ENCODE measurements at regions not wholly inside any gene's neighbourhood (a gene's known extent, or its start where the extent isn't known, plus 50 kb on each side); places are given as distances from the start of the nearest gene placed in this dataset.

DNA sequence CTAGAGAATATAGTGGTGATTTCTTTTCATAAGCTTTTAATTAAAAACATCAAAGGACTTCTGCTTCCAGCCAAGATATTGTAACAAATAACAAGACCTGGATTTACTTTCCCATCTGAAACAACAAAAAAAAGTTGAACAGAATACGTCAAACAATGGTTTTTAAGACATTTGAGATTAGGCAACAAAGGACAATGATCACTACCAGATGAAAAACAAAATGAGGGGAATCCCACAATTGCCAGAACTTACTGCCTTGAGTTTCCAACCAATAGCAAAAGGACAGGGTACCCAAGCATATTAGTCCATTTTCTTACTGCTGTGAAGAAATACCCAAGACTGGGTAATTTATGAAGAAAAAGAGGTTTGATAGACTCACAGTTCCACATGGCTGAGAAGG lies 341.4 kb upstream of the INTU start:
- H3F3A ChIP-seq (ENCODE audit: insufficient read depth, low read length), result no peaks in the 10 kb centered on the region
- no peaks in the 10 kb centered on the region for H3K9me2 ChIP-seq (replicated peaks; ENCODE audit: insufficient read depth, low read length)
- no peaks in the 10 kb centered on the region for H3K27me3 ChIP-seq (replicated peaks; ENCODE audit: insufficient read depth, low read length)
- H2AFZ ChIP-seq (ENCODE audit: low read length), result no peak overlapping the region
- H3K9me3 ChIP-seq (replicated peaks; ENCODE audit: insufficient read depth, low read length), result no peaks in the 10 kb centered on the region
- no peak overlapping the region for H3K27ac ChIP-seq (ENCODE audit: low read length)
- H3K4me1 ChIP-seq (ENCODE audit: low read length), result no peaks in the 10 kb centered on the region
- TF ChIP-seq EZH2 (optimal IDR thresholded peaks at IDR 0.05; ENCODE audit: low read depth, low read length) (no peak), EZH2phosphoT487 (IDR thresholded peaks at IDR 0.05; ENCODE audit: low read length) (no peak)
- TF ChIP-seq, protein P1, sequence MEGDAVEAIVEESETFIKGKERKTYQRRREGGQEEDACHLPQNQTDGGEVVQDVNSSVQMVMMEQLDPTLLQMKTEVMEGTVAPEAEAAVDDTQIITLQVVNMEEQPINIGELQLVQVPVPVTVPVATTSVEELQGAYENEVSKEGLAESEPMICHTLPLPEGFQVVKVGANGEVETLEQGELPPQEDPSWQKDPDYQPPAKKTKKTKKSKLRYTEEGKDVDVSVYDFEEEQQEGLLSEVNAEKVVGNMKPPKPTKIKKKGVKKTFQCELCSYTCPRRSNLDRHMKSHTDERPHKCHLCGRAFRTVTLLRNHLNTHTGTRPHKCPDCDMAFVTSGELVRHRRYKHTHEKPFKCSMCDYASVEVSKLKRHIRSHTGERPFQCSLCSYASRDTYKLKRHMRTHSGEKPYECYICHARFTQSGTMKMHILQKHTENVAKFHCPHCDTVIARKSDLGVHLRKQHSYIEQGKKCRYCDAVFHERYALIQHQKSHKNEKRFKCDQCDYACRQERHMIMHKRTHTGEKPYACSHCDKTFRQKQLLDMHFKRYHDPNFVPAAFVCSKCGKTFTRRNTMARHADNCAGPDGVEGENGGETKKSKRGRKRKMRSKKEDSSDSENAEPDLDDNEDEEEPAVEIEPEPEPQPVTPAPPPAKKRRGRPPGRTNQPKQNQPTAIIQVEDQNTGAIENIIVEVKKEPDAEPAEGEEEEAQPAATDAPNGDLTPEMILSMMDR (IDR thresholded peaks at IDR 0.05; ENCODE audit: low read length), result no peak
- H3K4me3 ChIP-seq (ENCODE audit: low read length), result no peak overlapping the region
- no peak overlapping the region for H3K4me2 ChIP-seq (ENCODE audit: low read depth, low read length)
- H3K36me3 ChIP-seq (replicated peaks; ENCODE audit: insufficient read depth, low read length), result no peaks in the 10 kb centered on the region
- no peak for DNase-seq
- no peaks in the 10 kb centered on the region for H3K79me2 ChIP-seq (ENCODE audit: low read length)
- no peaks in the 10 kb centered on the region for H4K20me1 ChIP-seq (ENCODE audit: insufficient read depth, low read length)
- no peak overlapping the region for H3K9ac ChIP-seq (ENCODE audit: low read length)

DNA sequence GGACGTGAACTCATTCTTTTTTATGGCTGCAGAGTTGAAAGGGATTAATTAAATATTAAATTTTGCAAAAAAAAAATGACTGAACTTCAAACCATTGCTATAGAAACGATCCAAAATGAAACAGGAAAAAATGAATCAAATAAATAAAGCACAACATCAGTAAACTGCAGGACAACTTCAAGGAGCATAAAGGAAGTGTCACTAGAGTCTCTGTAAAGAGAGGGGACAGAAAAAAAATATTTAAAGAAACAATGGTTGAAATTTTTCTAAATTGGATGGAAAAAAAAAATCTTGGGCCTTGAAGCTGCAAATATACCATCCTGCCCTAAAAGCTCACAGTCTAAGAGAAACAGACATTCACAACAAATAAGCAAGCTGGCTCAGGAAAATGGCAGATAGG lies 339.3 kb upstream of the INTU start:
- H3K79me2 ChIP-seq (ENCODE audit: low read length), result no peaks in the 10 kb centered on the region
- no peaks in the 10 kb centered on the region for H3F3A ChIP-seq (ENCODE audit: insufficient read depth, low read length)
- no peak overlapping the region for H3K4me3 ChIP-seq (ENCODE audit: low read length)
- H4K20me1 ChIP-seq (ENCODE audit: insufficient read depth, low read length), result no peaks in the 10 kb centered on the region
- no peak for TF ChIP-seq EZH2 (optimal IDR thresholded peaks at IDR 0.05; ENCODE audit: low read depth, low read length)
- TF ChIP-seq EZH2phosphoT487 (IDR thresholded peaks at IDR 0.05; ENCODE audit: low read length), result no peak
- TF ChIP-seq, protein P1 (IDR thresholded peaks at IDR 0.05; ENCODE audit: low read length), result no peak
- no peak for DNase-seq
- H3K9ac ChIP-seq (ENCODE audit: low read length), result no peak overlapping the region
- H3K27me3 ChIP-seq (replicated peaks; ENCODE audit: insufficient read depth, low read length), result no peaks in the 10 kb centered on the region
- H3K9me3 ChIP-seq (replicated peaks; ENCODE audit: insufficient read depth, low read length), result no peaks in the 10 kb centered on the region
- no peaks in the 10 kb centered on the region for H3K36me3 ChIP-seq (replicated peaks; ENCODE audit: insufficient read depth, low read length)
- no peaks in the 10 kb centered on the region for H3K9me2 ChIP-seq (replicated peaks; ENCODE audit: insufficient read depth, low read length)
- H3K27ac ChIP-seq (ENCODE audit: low read length), result no peak overlapping the region
- H3K4me2 ChIP-seq (ENCODE audit: low read depth, low read length), result no peak overlapping the region
- no peaks in the 10 kb centered on the region for H3K4me1 ChIP-seq (ENCODE audit: low read length)
- no peak overlapping the region for H2AFZ ChIP-seq (ENCODE audit: low read length)

DNA sequence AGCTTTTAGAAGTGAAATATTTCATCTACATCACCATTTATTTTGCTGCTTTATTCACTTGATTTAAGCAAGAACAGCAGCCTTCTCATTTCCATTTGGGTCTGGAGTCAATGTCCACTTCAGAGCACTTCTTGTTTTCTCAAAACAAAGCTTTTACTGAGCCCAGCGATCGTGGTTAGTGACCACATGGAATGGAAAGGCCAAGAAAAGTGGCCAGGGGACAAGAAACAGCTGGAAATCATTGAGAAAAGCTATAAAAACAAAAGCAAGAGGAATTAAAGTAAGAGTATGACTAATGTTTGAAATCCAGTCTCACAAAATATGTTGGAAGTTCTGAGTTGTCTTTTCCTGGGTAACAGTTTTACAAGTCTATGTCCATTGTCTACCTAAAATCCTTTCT lies 328.4 kb upstream of the INTU start:
- Histone ChIP-seq H3K36me3 (replicated peaks; ENCODE audit: insufficient read depth, low read length) (no peaks in the 10 kb centered on the region), H2AFZ (ENCODE audit: low read length) (no peak overlapping the region)

More for the DNA sequence above, 328.4 kb upstream of the INTU start:
- Histone ChIP-seq H4K20me1 (ENCODE audit: insufficient read depth, low read length) (no peaks in the 10 kb centered on the region), H3K9me3 (replicated peaks; ENCODE audit: insufficient read depth, low read length) (no peaks in the 10 kb centered on the region), H3K9me2 (replicated peaks; ENCODE audit: insufficient read depth, low read length) (no peaks in the 10 kb centered on the region), H3K4me1 (ENCODE audit: low read length) (no peaks in the 10 kb centered on the region), H3K79me2 (ENCODE audit: low read length) (no peaks in the 10 kb centered on the region), H3K4me2 (ENCODE audit: low read depth, low read length) (no peak overlapping the region), H3K27me3 (replicated peaks; ENCODE audit: insufficient read depth, low read length) (no peaks in the 10 kb centered on the region), H3K4me3 (ENCODE audit: low read length) (no peak overlapping the region), H3K27ac (ENCODE audit: low read length) (no peak overlapping the region), H3F3A (ENCODE audit: insufficient read depth, low read length) (no peaks in the 10 kb centered on the region), H3K9ac (ENCODE audit: low read length) (no peak overlapping the region)
- DNase-seq, result no peak
- TF ChIP-seq EZH2 (optimal IDR thresholded peaks at IDR 0.05; ENCODE audit: low read depth, low read length), result no peak
- no peak for TF ChIP-seq EZH2phosphoT487 (IDR thresholded peaks at IDR 0.05; ENCODE audit: low read length)
- TF ChIP-seq, protein P1 (IDR thresholded peaks at IDR 0.05; ENCODE audit: low read length), result no peak
